OCI-LY7 (cell line): ENCODE measurements at regions not wholly inside any gene's neighbourhood (a gene's known extent, or its start where the extent isn't known, plus 50 kb on each side); places are given as distances from the start of the nearest gene placed in this dataset.
"Not testable (repeated sequence)": the region's sequence is repeated elsewhere in the genome, so short reads cannot be mapped to it uniquely, and the experiment has no call there.

Source experiments
- BruUV-seq: library from RNA; stranded (reverse); fragments of 400-500 nt; replicated peaks from 2 replicates; lab custom pipeline; 2021; lab: Mats Ljungman, UMichigan
- CTCF ChIA-PET: fragments of 300-600 bp; sonication (Branson Sonifier 250); formaldehyde crosslinking; loops from one replicate; lab custom pipeline; 2022; ENCODE audit warnings: antibody characterized with exemption; ENCODE audit not compliant: unreplicated experiment; lab: Charles Lee
- POLR2A ChIA-PET: fragments of 300-600 bp; sonication (Branson Sonifier 250); formaldehyde crosslinking; loops from one replicate; lab custom pipeline; 2022; ENCODE audit warnings: antibody characterized with exemption; lab: Charles Lee
- DNase-seq: peaks from one replicate; pipeline ENCODE4 v3.0.0-alpha.2; 2015; ENCODE audit warnings: low spot score
- H2AFZ ChIP-seq: fragments of 200-600 bp; sonication (generic), shearing (Covaris generic); 2 replicates; pipeline ENCODE4 v1.6.1; 2014; ENCODE audit warnings: mild to moderate bottlenecking, antibody characterized with exemption, low read length, moderate library complexity
- H3K27ac ChIP-seq: fragments of 200-600 bp; sonication (generic); 2 replicates; pipeline ENCODE4 v1.5.1; 2014; ENCODE audit warnings: mixed run types, low read depth, mild to moderate bottlenecking, moderate library complexity, low read length, inconsistent platforms; ENCODE audit not compliant: poor library complexity, severe bottlenecking
- H3K36me3 ChIP-seq: fragments of 200-600 bp; sonication (generic); 2 replicates; pipeline ENCODE4 v1.6.1; 2014; ENCODE audit warnings: mild to moderate bottlenecking, antibody characterized with exemption, low read length, moderate library complexity, mixed read lengths; ENCODE audit not compliant: insufficient read depth
- H3K4me1 ChIP-seq: fragments of 200-600 bp; sonication (generic); 2 replicates; pipeline ENCODE4 v1.5.1; 2014; ENCODE audit warnings: mild to moderate bottlenecking, low read length; ENCODE audit not compliant: insufficient read depth, poor library complexity, severe bottlenecking
- H3K4me2 ChIP-seq: fragments of 200-600 bp; sonication (generic); 2 replicates; pipeline ENCODE4 v1.6.1; 2014; ENCODE audit warnings: mild to moderate bottlenecking, low read length
- H3K4me3 ChIP-seq: fragments of 200-600 bp; sonication (generic); 2 replicates; pipeline ENCODE4 v1.5.1; 2014; ENCODE audit warnings: mild to moderate bottlenecking, low read depth, low read length; ENCODE audit not compliant: poor library complexity, severe bottlenecking
- H3K79me2 ChIP-seq: fragments of 200-600 bp; sonication (generic); 2 replicates; pipeline ENCODE4 v1.6.1; 2016; ENCODE audit warnings: low read depth, mild to moderate bottlenecking, low read length, moderate library complexity, mixed read lengths; ENCODE audit not compliant: insufficient read depth
- H3K9me2 ChIP-seq: fragments of 200-600 bp; sonication (generic); 2 replicates; pipeline ENCODE4 v1.6.1; 2016; ENCODE audit warnings: mild to moderate bottlenecking, low read length, mixed read lengths; ENCODE audit not compliant: insufficient read depth
- H3K9me3 ChIP-seq: fragments of 200-600 bp; sonication (generic); 2 replicates; pipeline ENCODE4 v1.6.1; 2014; ENCODE audit warnings: mild to moderate bottlenecking, mixed run types, low read length, mixed read lengths
- H4K20me1 ChIP-seq: fragments of 200-600 bp; sonication (generic); 2 replicates; pipeline ENCODE4 v1.6.1; 2014; ENCODE audit warnings: mild to moderate bottlenecking, antibody characterized with exemption, low read length, moderate library complexity, mixed read lengths; ENCODE audit not compliant: insufficient read depth
- EZH2phosphoT487 ChIP-seq: fragments of 200-600 bp; sonication (generic); IDR thresholded peaks from 2 replicates; pipeline ENCODE4 v1.6.1; 2018; ENCODE audit warnings: low read depth, borderline replicate concordance, mild to moderate bottlenecking, mixed run types, antibody characterized with exemption, low read length, moderate library complexity, mixed read lengths
- intact Hi-C: fragments of 100-400 bp; cut with micrococcal nuclease; formaldehyde crosslinking; loops from one replicate; pipeline ENCODE4 v1.10.0; 2022; ENCODE audit not compliant: unreplicated experiment
- TF ChIP-seq, protein P1 (sequence below): fragments of 200-600 bp; sonication (generic); conservative IDR thresholded peaks from 2 replicates; pipeline ENCODE4 v1.5.1; 2014; ENCODE audit warnings: mild to moderate bottlenecking, antibody characterized with exemption, low read length, moderate library complexity, mixed read lengths

DNA sequence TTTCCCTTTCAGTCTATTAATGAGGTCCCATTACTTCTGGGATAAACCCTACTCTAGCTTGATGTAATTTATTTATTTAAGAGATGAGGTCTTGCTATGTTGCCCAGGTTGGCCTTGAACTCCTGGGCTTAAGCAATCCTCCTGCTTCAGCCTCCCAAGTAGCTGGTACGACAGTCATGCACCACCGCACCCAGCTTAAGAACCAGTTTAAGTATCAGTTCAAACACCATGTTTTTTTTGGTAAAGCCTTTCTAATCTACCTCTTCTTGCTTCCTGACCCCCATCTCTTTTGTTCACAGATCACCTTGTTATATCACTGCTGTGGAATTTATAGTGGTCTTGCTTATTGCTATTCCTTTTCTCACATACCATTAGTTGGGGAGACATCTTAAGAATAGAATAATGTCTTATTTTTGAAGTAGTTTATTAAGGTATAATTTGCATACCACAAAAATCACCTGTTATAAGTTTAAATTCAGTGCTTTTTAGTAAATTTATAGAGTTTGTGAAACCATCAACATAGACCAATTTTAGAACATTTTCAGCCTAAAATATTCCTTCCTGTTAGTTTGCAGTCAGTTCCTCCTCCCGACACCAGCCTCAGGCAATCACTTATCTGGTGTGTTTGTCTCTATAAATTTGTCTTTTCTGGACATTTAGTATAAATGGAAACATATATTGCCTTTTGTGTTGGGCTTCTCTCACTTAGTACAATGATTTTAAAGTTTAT is 257.9 kb downstream of the PDCD6IP start:
- H3K9me2 ChIP-seq, result no peaks in the 10 kb centered on the region
- DNase-seq, result peak; percentile 19
- intact Hi-C loops, result no loop called here
- no peaks in the 10 kb centered on the region for H3K36me3 ChIP-seq
- peak overlapping the region; percentile 87 for H2AFZ ChIP-seq
- ChIA-PET POLR2A (no interaction called here), CTCF (no interaction called here)
- H3K9me3 ChIP-seq, result no peaks in the 10 kb centered on the region
- peak overlapping the region; percentile 39 for H3K4me2 ChIP-seq
- peaks cover 18% of the 10 kb centered on the region for H3K4me1 ChIP-seq
- H4K20me1 ChIP-seq, result no peaks in the 10 kb centered on the region
- no peaks in the 10 kb centered on the region for H3K79me2 ChIP-seq
- no peak overlapping the region for H3K4me3 ChIP-seq
- TF ChIP-seq, protein P1, sequence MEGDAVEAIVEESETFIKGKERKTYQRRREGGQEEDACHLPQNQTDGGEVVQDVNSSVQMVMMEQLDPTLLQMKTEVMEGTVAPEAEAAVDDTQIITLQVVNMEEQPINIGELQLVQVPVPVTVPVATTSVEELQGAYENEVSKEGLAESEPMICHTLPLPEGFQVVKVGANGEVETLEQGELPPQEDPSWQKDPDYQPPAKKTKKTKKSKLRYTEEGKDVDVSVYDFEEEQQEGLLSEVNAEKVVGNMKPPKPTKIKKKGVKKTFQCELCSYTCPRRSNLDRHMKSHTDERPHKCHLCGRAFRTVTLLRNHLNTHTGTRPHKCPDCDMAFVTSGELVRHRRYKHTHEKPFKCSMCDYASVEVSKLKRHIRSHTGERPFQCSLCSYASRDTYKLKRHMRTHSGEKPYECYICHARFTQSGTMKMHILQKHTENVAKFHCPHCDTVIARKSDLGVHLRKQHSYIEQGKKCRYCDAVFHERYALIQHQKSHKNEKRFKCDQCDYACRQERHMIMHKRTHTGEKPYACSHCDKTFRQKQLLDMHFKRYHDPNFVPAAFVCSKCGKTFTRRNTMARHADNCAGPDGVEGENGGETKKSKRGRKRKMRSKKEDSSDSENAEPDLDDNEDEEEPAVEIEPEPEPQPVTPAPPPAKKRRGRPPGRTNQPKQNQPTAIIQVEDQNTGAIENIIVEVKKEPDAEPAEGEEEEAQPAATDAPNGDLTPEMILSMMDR, result no peak
- no peak for TF ChIP-seq EZH2phosphoT487
- peak overlapping the region; percentile 19 for H3K27ac ChIP-seq
- BruUV-seq, result no TSS peak

DNA sequence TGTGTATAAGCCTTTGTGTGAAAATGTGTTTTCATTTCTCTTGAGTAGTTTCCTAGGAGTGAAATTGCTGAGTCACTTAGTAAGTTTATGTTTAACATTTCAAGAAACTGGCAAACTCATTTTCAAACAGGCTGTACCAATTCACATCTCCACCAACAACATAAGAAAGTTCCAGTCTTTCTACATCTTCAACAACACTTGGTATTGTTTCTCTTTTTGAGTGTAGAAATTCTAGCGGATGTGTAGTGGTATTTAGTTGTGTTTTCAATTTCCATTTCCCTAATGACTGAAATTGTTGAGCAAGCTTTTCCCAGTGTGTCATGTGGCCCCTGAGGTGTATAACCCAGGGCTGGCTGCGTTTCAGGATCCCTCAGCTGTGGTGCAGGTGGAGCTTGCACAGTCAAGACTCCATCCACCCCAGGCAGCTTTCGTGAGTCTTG is 258.5 kb downstream of the PDCD6IP start:
- H2AFZ ChIP-seq, result peak overlapping the region; percentile 87
- ChIA-PET POLR2A (interaction anchor here (0.6 kb wide), 1 partner anchor 1114 kb away, joined by 3 read pairs; no protein-coding TSS in a partner anchor), CTCF (no interaction called here)
- peaks cover 18% of the 10 kb centered on the region for H3K4me1 ChIP-seq
- no peaks in the 10 kb centered on the region for H3K9me3 ChIP-seq
- peak overlapping the region; percentile 19 for H3K27ac ChIP-seq
- DNase-seq, result peak; percentile 12
- intact Hi-C loops, result no loop called here
- no peaks in the 10 kb centered on the region for H3K79me2 ChIP-seq
- no peaks in the 10 kb centered on the region for H3K9me2 ChIP-seq
- peak overlapping the region; percentile 39 for H3K4me2 ChIP-seq
- H3K4me3 ChIP-seq, result no peak overlapping the region
- H3K36me3 ChIP-seq, result no peaks in the 10 kb centered on the region
- no peak for TF ChIP-seq EZH2phosphoT487
- TF ChIP-seq, protein P1, result no peak
- no peaks in the 10 kb centered on the region for H4K20me1 ChIP-seq
- BruUV-seq, result no TSS peak

DNA sequence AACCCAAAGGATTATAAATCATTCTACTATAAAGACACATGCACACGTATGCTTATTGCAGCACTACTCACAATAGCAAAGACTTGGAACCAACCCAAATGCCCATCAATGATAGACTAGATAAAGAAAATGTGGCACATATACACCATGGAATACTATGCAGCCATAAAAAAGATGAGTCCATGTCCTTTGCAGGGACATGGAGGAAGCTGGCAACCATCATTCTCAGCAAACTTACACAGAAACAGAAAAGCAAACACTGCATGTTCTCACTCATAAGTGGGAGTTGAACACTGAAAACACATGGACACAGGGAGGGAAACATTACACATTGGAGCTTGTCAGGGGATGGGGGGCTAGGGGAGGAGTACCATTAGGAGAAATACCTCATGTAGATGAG is 262.6 kb downstream of the PDCD6IP start:
- DNase-seq, H3K9me2 ChIP-seq, H2AFZ ChIP-seq, POLR2A ChIA-PET, H3K79me2 ChIP-seq, H3K4me3 ChIP-seq, H3K27ac ChIP-seq, H3K9me3 ChIP-seq, CTCF ChIA-PET, H4K20me1 ChIP-seq, H3K36me3 ChIP-seq, BruUV-seq, H3K4me2 ChIP-seq, intact Hi-C loops: not testable (repeated sequence)
- peaks cover 15% of the 10 kb centered on the region for H3K4me1 ChIP-seq
